ENCODE measurements at regions not wholly inside any gene's neighbourhood (a gene's known extent, or its start where the extent isn't known, plus 50 kb on each side); places are given as distances from the start of the nearest gene placed in this dataset.
A peak's percentile ranks its signal among the peaks of the same experiment; 100 is the strongest.

GRCh38 chr7:81068-81925 lies 111.1 kb upstream of the FAM20C start:
- Mint-ChIP-seq H3K36me3 (ENCODE audit: low read depth) (no peaks in the 10 kb centered on the region), H3K27ac (peak overlapping the region; percentile 60)
- no peak for DNase-seq

GRCh38 chr7:81926-82756 lies 110.2 kb upstream of the FAM20C start:
- no peak for DNase-seq
- H3K4me3 Mint-ChIP-seq = no peak overlapping the region
- H3K27me3 Mint-ChIP-seq (ENCODE audit: low read depth, poor library complexity) = peaks cover 3% of the 10 kb centered on the region
- no peaks in the 10 kb centered on the region for H3K9me3 Mint-ChIP-seq
- peaks cover 39% of the 10 kb centered on the region for H3K4me1 Mint-ChIP-seq
- no peaks in the 10 kb centered on the region for H3K36me3 Mint-ChIP-seq (ENCODE audit: low read depth)
- no peak overlapping the region for H3K27ac Mint-ChIP-seq
- no peak for TF ChIP-seq CTCF (IDR thresholded peaks at IDR 0.05)

More at GRCh38 chr7:81068-81925, 111.1 kb upstream of the FAM20C start:
- H3K9me3 Mint-ChIP-seq = no peaks in the 10 kb centered on the region
- H3K4me3 Mint-ChIP-seq = peak overlapping the region; percentile 10
- H3K4me1 Mint-ChIP-seq = peaks cover 39% of the 10 kb centered on the region
- H3K27me3 Mint-ChIP-seq (ENCODE audit: low read depth, poor library complexity) = peaks cover 3% of the 10 kb centered on the region
- TF ChIP-seq CTCF (IDR thresholded peaks at IDR 0.05) = no peak

- peak overlapping the region; percentile 6 for H3K4me3 Mint-ChIP-seq
- DNase-seq = no peak
- H3K27ac Mint-ChIP-seq = peak overlapping the region; percentile 60
- H3K4me1 Mint-ChIP-seq = peaks cover 39% of the 10 kb centered on the region
- H3K36me3 Mint-ChIP-seq (ENCODE audit: low read depth) = no peaks in the 10 kb centered on the region
- no peaks in the 10 kb centered on the region for H3K9me3 Mint-ChIP-seq
- TF ChIP-seq CTCF (IDR thresholded peaks at IDR 0.05) = no peak
- H3K27me3 Mint-ChIP-seq (ENCODE audit: low read depth, poor library complexity) = peaks cover 3% of the 10 kb centered on the region
Observed at GRCh38 chr7:82757-83155, 109.6 kb upstream of the FAM20C start.

GRCh38 chr7:83441-83840 lies 108.9 kb upstream of the FAM20C start:
- no peak overlapping the region for H3K27ac Mint-ChIP-seq
- H3K9me3 Mint-ChIP-seq = no peaks in the 10 kb centered on the region

GRCh38 chr7:83861-84632 lies 108.3 kb upstream of the FAM20C start:
- Mint-ChIP-seq H3K36me3 (ENCODE audit: low read depth) (no peaks in the 10 kb centered on the region), H3K9me3 (no peaks in the 10 kb centered on the region), H3K27ac (no peak overlapping the region), H3K27me3 (ENCODE audit: low read depth, poor library complexity) (peaks cover 7% of the 10 kb centered on the region), H3K4me3 (no peak overlapping the region), H3K4me1 (peaks cover 50% of the 10 kb centered on the region)
- DNase-seq = no peak
- no peak for TF ChIP-seq CTCF (IDR thresholded peaks at IDR 0.05)

More at GRCh38 chr7:83441-83840, 108.9 kb upstream of the FAM20C start:
- Mint-ChIP-seq H3K4me3 (no peak overlapping the region), H3K27me3 (ENCODE audit: low read depth, poor library complexity) (peaks cover 7% of the 10 kb centered on the region), H3K36me3 (ENCODE audit: low read depth) (no peaks in the 10 kb centered on the region), H3K4me1 (peaks cover 44% of the 10 kb centered on the region)
- DNase-seq = no peak
- no peak for TF ChIP-seq CTCF (IDR thresholded peaks at IDR 0.05)

All from nephron progenitor cell (in vitro differentiated cells).